ENCODE measurements at regions not wholly inside any gene's neighbourhood (a gene's known extent, or its start where the extent isn't known, plus 50 kb on each side); places are given as distances from the start of the nearest gene placed in this dataset.

DNA sequence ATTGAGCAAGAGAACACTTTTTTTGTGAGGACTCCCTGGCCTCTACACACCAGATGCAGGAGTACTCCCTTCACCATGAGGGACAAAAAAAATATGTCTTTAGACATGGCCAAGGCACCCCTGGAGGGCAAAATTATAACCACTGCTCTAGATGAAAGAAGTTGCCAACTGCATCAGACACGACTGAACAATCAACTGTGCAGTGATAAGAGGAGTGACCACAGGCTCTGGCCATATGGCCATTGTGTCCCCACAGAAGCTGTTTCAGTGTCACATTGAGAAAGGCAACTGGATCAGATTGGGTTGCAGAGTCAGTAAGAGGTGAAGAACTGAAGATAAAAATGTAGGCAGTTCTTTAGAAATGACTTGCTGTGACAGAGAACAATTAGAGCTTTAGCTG is 85.7 kb downstream of the C6orf118 start:
- Histone ChIP-seq H2AK5ac (ENCODE audit: insufficient read length, low read length) (no peak overlapping the region), H4K5ac (ENCODE audit: insufficient read length, low read depth, low read length) (no peak overlapping the region), H2BK120ac (ENCODE audit: low read depth, low read length, poor library complexity, severe bottlenecking) (no peak overlapping the region), H3K23ac (ENCODE audit: insufficient read length, low read depth, low read length) (no peak overlapping the region), H3K4me2 (ENCODE audit: insufficient read depth, insufficient read length, low read length) (no peak overlapping the region), H2BK15ac (ENCODE audit: low read depth, low read length) (no peak overlapping the region), H3T11ph (ENCODE audit: low read length) (no peak overlapping the region), H3K23me2 (ENCODE audit: insufficient read length, low read depth, low read length, poor library complexity, severe bottlenecking) (no peaks in the 10 kb centered on the region), H4K8ac (replicated peaks; ENCODE audit: insufficient read length, low read depth, low read length) (no peak overlapping the region), H2BK12ac (ENCODE audit: insufficient read length, low read depth, low read length) (no peak overlapping the region), H4K91ac (ENCODE audit: insufficient read length, low read depth, low read length) (no peak overlapping the region), H2AFZ (ENCODE audit: low read length) (no peak overlapping the region), H4K20me1 (ENCODE audit: control insufficient read depth, insufficient read depth, insufficient read length) (no peaks in the 10 kb centered on the region), H3K4ac (ENCODE audit: low read depth, low read length) (no peak overlapping the region), H3K79me1 (ENCODE audit: insufficient read depth, low read depth, low read length, poor library complexity, severe bottlenecking) (no peaks in the 10 kb centered on the region), H3K27me3 (ENCODE audit: insufficient read depth, low read length) (no peaks in the 10 kb centered on the region), H2BK5ac (ENCODE audit: insufficient read length, low read length) (no peak overlapping the region), H3K56ac (ENCODE audit: insufficient read length, low read depth, low read length) (no peak overlapping the region), H3K4me1 (ENCODE audit: insufficient read depth, low read length) (no peaks in the 10 kb centered on the region), H3K14ac (ENCODE audit: insufficient read depth, low read length) (no peak overlapping the region), H2BK20ac (ENCODE audit: low read depth, low read length, poor library complexity, severe bottlenecking) (no peak overlapping the region), H3K18ac (ENCODE audit: insufficient read length, low read depth, low read length) (no peak overlapping the region), H3K9ac (ENCODE audit: extremely low read depth, insufficient read length, low read length) (no peak overlapping the region), H3K79me2 (ENCODE audit: insufficient read depth, low read length) (no peaks in the 10 kb centered on the region), H3K9me3 (ENCODE audit: control insufficient read depth, low read depth, low read length) (no peaks in the 10 kb centered on the region), H3K27ac (ENCODE audit: insufficient read length, low read depth, low read length) (no peak overlapping the region)
- H3K4me1 Mint-ChIP-seq = no peaks in the 10 kb centered on the region
- no peak overlapping the region for H3K4me3 Mint-ChIP-seq
- no peak for DNase-seq
- TF ChIP-seq, protein P1, sequence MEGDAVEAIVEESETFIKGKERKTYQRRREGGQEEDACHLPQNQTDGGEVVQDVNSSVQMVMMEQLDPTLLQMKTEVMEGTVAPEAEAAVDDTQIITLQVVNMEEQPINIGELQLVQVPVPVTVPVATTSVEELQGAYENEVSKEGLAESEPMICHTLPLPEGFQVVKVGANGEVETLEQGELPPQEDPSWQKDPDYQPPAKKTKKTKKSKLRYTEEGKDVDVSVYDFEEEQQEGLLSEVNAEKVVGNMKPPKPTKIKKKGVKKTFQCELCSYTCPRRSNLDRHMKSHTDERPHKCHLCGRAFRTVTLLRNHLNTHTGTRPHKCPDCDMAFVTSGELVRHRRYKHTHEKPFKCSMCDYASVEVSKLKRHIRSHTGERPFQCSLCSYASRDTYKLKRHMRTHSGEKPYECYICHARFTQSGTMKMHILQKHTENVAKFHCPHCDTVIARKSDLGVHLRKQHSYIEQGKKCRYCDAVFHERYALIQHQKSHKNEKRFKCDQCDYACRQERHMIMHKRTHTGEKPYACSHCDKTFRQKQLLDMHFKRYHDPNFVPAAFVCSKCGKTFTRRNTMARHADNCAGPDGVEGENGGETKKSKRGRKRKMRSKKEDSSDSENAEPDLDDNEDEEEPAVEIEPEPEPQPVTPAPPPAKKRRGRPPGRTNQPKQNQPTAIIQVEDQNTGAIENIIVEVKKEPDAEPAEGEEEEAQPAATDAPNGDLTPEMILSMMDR (conservative IDR thresholded peaks at IDR 0.05) = no peak
- H3K27ac Mint-ChIP-seq = no peak overlapping the region
- H3K9me3 Mint-ChIP-seq = no peaks in the 10 kb centered on the region
- WGBS (ENCODE audit: extremely low coverage, insufficient read length, low lambda C conversion rate) = no CpG with 5 or more reads among the region's 1 CpG
- H3K27me3 Mint-ChIP-seq (ENCODE audit: low read depth) = no peaks in the 10 kb centered on the region
- H3K36me3 Mint-ChIP-seq (ENCODE audit: insufficient read depth in 1 of 3, low read depth in 3 of 3) = no peaks in the 10 kb centered on the region

Measured in H9 (cell line).